KG1 (cell line): ENCODE measurements at regions not wholly inside any gene's neighbourhood (a gene's known extent, or its start where the extent isn't known, plus 50 kb on each side); places are given as distances from the start of the nearest gene placed in this dataset.
"Not testable (repeated sequence)": the region's sequence is repeated elsewhere in the genome, so short reads cannot be mapped to it uniquely, and the experiment has no call there.

ENCODE experiments used
- DNase-seq: peaks from one replicate; lab custom pipeline; 2025; lab: John Stamatoyannopoulos, UW

DNA sequence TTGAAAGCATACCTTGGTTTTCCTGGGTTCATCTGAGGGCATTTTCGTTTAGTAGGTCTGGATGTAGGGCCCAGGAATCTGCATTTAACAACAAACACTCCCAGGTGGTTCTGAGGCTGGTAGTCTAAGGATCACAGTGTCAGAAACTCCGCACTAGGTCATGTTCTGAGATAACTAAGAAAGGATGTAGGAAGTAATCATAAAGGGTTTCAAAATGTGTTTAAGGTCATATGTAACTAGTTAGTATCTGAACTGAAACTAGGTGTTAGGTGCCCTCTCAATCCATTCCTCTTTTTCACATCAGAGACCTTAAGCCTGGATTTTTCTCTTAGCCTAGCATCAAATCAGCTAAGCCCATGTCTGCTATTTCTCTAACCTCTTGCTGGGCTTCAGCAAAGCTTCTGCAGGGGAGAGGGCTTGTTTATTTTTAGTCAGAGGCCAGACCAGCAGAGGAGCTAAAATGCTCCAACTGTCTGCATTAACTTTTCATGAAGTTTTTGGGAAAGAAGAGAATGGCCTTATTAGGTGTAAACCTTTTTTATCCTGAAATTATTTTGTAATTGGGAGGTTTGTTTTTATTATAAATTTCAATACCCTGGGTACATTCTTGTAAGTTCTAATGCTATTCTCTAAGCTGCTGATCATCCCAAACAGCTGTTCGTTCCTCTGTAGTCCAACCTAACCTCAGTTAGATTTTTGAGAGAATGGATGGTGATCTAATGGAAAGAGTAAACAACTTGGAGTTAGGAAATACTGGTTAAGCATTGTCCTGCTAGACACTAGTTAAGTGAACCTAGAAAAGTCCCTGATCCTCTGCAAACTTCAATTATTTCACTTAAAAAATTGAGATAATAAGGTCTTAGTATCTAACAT lies 262.8 kb upstream of the RFC3 start:
- no peak for DNase-seq

- no peak for DNase-seq
Measured at GRCh38 chr13:33556828-33557227, 261.1 kb upstream of the RFC3 start.

DNA sequence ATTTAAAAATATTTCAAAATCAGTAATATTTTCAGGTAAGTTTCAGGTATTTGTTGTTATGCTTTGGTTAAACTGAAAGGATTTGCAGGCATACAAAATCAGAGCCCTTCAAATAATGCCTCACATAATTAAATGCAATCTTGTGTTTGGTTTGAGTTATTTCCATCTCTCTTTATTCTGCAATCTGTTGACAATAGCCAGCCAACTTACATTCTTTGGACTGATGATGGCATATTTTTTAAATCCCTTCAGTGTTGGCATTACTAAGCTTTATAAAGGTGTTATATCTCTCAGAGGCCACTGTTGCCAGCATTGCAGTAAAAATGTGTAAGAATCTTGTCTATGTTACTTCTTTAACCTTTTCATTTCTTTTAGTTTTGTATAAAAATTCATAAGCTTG lies 257.2 kb upstream of the RFC3 start:
- DNase-seq: no peak

DNA sequence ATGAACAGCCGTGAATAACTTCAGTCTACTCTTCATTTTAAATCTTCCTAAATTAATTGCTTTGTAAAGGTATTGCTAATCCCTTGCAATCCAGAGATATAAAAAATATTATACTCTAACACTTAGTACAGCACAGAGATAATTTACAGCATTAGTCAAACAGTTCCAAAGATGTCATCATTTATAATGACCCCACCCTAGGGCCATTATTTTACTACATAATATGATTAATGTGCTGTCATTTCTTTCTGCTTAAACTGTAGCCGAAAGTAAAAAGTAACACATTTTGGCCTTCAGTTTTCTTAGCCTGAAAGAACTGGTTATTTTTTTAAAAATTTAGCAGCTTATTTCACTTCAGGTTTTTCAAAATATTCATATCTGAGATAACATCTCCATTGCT lies 256.3 kb upstream of the RFC3 start:
- no peak for DNase-seq

DNA sequence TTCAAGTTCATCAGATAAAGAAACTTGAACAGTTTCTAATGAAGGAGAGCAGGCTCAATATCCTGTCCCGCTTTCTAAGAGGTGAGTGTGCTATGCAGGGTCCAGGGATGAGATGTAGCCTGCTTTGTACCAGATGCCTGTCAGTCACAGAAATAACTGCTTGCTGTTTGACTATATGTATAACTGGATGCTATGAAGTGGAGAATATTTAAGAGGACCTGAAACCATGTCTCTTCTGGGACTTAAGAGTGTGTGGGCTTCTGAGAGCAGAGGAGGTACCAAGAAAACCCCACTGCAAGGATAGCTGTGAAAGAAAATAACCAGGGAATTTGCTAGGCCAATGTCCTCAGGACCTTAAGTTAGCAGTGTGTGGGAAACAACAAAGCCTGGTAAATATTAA lies 246.3 kb upstream of the RFC3 start:
- DNase-seq: no peak

- not testable (repeated sequence) for DNase-seq
Measured at GRCh38 chr13:33572322-33572721, 245.6 kb upstream of the RFC3 start.

DNA sequence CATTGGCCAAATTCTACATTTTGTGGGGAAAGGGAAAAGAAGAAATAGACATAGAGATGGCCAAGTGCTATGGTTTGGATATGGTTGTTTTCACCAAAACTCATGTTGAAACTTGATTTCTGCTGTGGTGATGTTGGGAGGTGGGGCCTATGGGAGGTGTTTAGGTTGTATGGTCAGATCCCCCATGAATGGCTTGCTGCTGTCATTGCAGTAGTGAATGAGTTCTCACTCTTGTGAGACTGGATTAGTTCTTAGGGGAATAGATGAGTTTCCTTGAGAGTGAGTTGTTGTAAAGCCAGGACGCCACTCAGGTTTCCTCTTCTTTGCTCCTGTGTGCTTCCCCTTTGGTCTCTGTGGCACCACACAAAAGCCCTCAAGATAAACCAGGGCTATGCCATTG lies 242.6 kb upstream of the RFC3 start:
- no peak for DNase-seq

GRCh38 chr13:33577007-33577406 lies 240.9 kb upstream of the RFC3 start:
- DNase-seq: no peak

- DNase-seq: no peak
Measured at GRCh38 chr13:33578786-33579185, 239.2 kb upstream of the RFC3 start.

- DNase-seq: no peak
Measured at GRCh38 chr13:33582121-33582520, 235.8 kb upstream of the RFC3 start.

DNA sequence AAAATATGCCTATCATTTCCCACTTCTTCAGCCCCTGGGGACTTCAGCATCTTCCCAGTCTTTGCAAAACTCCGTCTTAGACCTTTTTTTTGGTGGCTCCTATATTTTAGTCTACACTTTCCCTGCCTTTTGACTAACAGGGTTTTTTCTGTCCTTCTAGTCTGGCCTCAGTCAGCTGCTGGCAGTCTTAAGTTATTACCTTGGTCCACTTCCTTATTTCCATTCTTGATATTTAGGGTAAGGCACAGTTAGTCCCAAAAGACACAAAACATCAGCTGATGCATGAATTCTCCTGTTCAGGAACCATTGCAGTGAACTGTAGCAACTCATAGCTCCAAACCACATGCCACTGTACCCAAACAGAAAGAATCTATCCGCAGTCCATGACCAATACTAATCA lies 234.6 kb upstream of the RFC3 start:
- no peak for DNase-seq

GRCh38 chr13:33590936-33591335 lies 227.0 kb upstream of the RFC3 start:
- DNase-seq: no peak

DNA sequence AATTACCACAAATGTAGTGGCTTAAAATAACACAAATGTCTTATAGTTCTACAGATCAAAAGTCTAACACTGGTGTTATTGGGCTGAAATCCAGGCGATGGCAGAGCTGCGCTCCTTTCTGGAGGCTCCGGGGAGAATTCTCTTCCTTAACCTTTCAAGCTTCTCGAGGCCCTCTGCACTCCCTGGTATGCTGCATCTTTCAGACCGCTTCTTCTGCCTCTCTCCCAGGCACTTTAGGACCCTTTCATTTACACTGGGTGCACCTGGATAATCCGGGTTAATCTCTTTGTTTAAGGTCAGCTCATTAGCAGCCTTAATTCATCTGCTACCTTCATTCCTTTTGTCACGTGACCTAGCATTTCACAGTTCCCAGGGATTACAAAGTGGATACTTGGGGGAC lies 211.3 kb upstream of the RFC3 start:
- DNase-seq: no peak

GRCh38 chr13:33610438-33611120 lies 207.4 kb upstream of the RFC3 start:
- DNase-seq: no peak

DNA sequence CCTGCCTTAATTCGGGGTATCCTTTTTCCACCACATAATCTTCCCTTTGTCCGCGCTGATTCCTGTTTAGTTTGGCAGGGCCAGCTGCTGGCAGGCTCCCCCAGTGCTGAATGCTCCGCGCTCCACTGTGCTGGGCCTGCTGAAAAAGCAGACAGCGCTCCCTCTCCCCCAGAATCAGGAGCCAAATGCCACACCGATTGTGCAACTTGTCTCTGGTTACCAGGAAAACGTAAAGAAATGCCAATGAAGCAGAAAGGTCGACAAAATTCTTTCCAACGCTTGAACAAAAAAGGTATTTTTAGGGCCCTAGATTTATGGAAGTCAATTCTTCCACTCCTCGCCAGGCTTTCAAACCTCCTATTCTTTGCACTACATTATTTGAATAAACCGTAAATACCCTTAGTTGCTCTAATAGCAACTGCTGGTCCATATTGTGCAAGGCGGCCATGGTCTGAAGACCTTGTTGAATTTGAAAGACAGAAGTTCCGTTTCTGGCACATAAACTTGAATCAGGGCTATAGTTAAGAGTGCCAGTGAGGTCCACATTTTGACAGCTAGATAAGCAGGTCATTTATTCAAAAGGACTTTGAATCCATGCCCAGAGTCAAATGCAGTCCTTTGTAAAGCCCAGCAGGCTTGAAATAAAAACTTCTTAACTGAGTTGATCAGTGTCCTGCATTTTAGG lies 206.7 kb upstream of the RFC3 start:
- DNase-seq: no peak

DNA sequence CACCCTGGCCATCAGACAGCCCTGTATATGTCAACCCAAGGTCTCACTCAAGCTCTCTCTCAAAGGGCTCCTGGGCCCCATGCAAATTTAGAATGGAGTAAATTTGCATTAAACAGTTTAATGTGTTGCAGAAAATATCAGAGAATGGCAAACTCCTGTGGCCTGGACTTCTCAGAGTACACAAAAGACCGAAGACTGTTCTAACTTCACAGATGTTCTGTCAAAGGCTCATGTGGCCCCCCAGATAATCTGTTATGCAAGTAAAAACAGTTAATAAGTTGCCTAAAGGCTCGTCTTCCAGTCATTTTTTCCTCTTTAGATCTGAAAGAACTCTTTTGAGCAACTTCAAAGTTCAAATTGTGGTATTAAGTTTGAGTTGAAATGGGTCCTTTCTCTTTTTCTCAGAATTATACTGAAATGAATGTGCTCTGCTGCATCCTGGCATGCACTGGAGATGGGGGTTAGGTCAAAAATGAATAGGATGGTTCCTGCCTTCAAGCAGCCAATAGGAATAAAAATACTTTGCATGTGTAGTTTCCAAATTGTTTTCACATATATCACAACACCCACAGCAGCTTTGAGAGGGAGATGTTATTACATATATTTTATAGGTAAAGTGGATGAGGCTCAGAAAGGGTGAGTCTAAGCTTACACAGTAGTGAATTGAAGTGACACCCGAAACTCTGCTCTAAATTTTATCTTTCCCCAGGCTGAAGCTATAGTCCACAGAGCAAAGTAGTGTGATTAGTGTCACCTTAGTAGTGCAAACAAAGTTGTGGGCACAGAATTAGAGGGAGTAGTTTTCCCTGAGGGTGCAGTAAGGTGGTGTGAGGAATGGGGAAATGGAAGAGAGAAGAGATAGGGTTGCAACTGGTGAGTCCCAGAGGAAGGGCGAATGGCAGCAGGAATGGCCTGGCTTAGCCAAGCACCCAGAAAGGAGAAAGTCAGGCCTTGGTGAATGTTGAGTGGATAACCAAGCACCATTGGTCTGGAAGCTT lies 205.0 kb upstream of the RFC3 start:
- DNase-seq: no peak

DNA sequence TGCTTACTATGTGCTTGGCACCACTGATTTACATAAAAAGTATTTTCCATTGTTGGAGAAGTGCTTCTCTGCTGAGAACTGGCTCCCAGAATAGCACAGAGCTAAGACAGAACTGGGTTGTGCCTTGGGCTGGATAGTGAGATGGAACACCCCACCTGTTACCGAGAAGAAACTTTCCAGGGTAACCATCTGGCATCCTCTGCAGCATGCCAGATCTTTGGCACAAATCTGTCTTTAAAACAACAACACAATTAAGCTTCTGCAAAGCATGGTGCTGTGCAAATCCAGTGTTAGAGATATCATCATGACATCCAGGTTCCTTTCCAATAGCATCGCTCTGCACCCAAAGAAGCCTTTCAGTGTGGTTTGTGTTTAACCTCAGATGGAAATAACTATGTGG lies 202.5 kb upstream of the RFC3 start:
- no peak for DNase-seq

DNA sequence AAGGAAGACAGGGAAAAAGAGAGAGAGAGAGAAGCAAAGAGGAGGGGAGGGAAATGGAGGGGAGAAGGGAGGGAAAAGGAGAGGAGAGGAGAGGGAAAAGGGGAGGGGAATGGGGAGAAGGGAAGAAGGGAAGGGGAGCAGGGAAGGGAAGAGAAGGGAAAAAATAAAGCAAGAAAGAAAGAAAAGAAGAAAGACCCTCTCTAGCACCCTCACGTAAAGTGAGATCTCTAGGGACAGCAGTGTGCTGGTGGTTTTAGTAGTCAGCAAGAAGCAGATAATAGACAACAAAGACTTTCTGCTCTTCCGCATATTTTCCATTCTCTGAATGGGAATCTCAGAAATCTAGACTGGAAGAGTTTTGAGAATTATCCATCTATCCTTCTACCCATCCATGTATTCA lies 201.8 kb upstream of the RFC3 start:
- DNase-seq: no peak

- DNase-seq: no peak
Measured at GRCh38 chr13:33617055-33617454, 200.9 kb upstream of the RFC3 start.

GRCh38 chr13:33624253-33624652 lies 193.7 kb upstream of the RFC3 start:
- no peak for DNase-seq

DNA sequence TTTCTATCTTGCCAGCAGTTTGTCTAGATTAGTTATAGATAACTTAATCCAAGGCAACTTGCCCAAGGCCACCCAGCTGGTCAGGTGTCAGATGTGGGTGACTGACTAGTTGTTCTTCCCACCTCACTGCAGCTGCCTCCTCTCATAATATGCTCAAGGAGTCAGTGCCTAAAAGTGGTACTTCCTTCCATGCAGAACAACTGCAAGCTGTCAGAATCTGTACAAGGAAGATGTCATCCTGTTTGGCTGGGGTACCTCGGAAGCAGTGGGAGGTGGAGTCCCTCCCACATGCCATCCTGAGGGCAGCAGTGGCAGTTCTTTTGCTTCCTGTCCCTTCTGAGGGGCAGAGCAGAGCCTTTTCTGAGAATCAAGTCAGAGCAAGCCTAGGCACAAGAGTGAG lies 193.2 kb upstream of the RFC3 start:
- DNase-seq: no peak

GRCh38 chr13:33626407-33626806 lies 191.5 kb upstream of the RFC3 start:
- no peak for DNase-seq
